Neutrophil (primary cell): ENCODE measurements at regions not wholly inside any gene's neighbourhood (a gene's known extent, or its start where the extent isn't known, plus 50 kb on each side); places are given as distances from the start of the nearest gene placed in this dataset.
"Not testable (repeated sequence)": the region's sequence is repeated elsewhere in the genome, so short reads cannot be mapped to it uniquely, and the experiment has no call there.

ENCODE experiments used
- H3K27ac ChIP-seq: fragments of 200-600 bp; sonication (generic); 2 replicates; pipeline ENCODE4 v1.5.1; 2016; ENCODE audit warnings: mild to moderate bottlenecking, moderate library complexity
- H3K27me3 ChIP-seq: fragments of 200-600 bp; sonication (generic); 2 replicates; pipeline ENCODE4 v1.6.0; 2016; ENCODE audit warnings: mild to moderate bottlenecking
- H3K36me3 ChIP-seq: fragments of 200-600 bp; sonication (generic); 2 replicates; pipeline ENCODE4 v1.5.1; 2017
- H3K4me1 ChIP-seq, 2 experiments: fragments of 200-600 bp in 1 of 2; sonication (generic) in 1 of 2; 1 replicate in 1 of 2; 2 replicates in 1 of 2; pipeline versions ENCODE4 v1.5.1 to v1.6.1; 2013 to 2016; ENCODE audit warnings: low read depth in 1 of 2, low read length in 1 of 2, mild to moderate bottlenecking in 1 of 2, moderate library complexity in 1 of 2; ENCODE audit not compliant: control insufficient read depth in 1 of 2, insufficient read depth in 1 of 2
- H3K4me3 ChIP-seq, 2 experiments: fragments of 200-600 bp in 1 of 2; sonication (generic) in 1 of 2; 1 replicate in 1 of 2; 2 replicates in 1 of 2; pipeline ENCODE4 v1.5.1; 2013 to 2016; ENCODE audit warnings: low read depth in 1 of 2, low read length in 1 of 2, mild to moderate bottlenecking in 1 of 2, moderate library complexity in 1 of 2
- H3K9me3 ChIP-seq: fragments of 200-600 bp; sonication (generic); 2 replicates; pipeline ENCODE4 v1.5.1; 2016
- CTCF ChIP-seq: fragments of 200-600 bp; sonication (generic); IDR thresholded peaks from 2 replicates; pipeline ENCODE4 v1.5.1; 2016; ENCODE audit warnings: antibody characterized with exemption

- Histone ChIP-seq H3K27ac (no peak overlapping the region), H3K4me3 (no peak overlapping the region), H3K9me3 (no peaks in the 10 kb centered on the region), H3K36me3 (no peaks in the 10 kb centered on the region), H3K27me3 (no peaks in the 10 kb centered on the region), H3K4me1 (no peaks in the 10 kb centered on the region)
- TF ChIP-seq CTCF, result no peak
Observed at GRCh38 chr6:63507096-63507495, 65.2 kb upstream of the LOC128125822 start.

GRCh38 chr6:63509652-63510352 lies 62.5 kb upstream of the LOC128125822 start:
- Histone ChIP-seq H3K4me1 (no peaks in the 10 kb centered on the region), H3K27me3 (no peaks in the 10 kb centered on the region), H3K27ac (no peak overlapping the region), H3K36me3 (no peaks in the 10 kb centered on the region), H3K4me3 (no peak overlapping the region), H3K9me3 (no peaks in the 10 kb centered on the region)
- TF ChIP-seq CTCF, result no peak

GRCh38 chr6:63510353-63510686 lies 62.0 kb upstream of the LOC128125822 start:
- Histone ChIP-seq H3K4me1 (no peaks in the 10 kb centered on the region), H3K9me3 (no peaks in the 10 kb centered on the region), H3K27ac (no peak overlapping the region), H3K4me3 (no peak overlapping the region), H3K36me3 (no peaks in the 10 kb centered on the region), H3K27me3 (no peaks in the 10 kb centered on the region)
- no peak for TF ChIP-seq CTCF

- Histone ChIP-seq H3K4me3 (no peak overlapping the region), H3K27ac (no peak overlapping the region)
- no peak for TF ChIP-seq CTCF
Observed at GRCh38 chr6:63510849-63511248, 61.4 kb upstream of the LOC128125822 start.

GRCh38 chr6:63514488-63515173 lies 57.6 kb upstream of the LOC128125822 start:
- no peaks in the 10 kb centered on the region for H3K27me3 ChIP-seq

More at GRCh38 chr6:63510849-63511248, 61.4 kb upstream of the LOC128125822 start:
- no peaks in the 10 kb centered on the region for H3K36me3 ChIP-seq
- H3K4me1 ChIP-seq, result no peaks in the 10 kb centered on the region
- H3K9me3 ChIP-seq, result no peaks in the 10 kb centered on the region
- no peaks in the 10 kb centered on the region for H3K27me3 ChIP-seq

GRCh38 chr6:63515227-63515626 lies 57.1 kb upstream of the LOC128125822 start:
- peaks cover 12 to 19% of the 10 kb centered on the region in 2 experiments for H3K4me1 ChIP-seq
- not testable (repeated sequence) for H3K36me3 ChIP-seq, H3K4me3 ChIP-seq, H3K27me3 ChIP-seq, H3K27ac ChIP-seq, H3K9me3 ChIP-seq

More at GRCh38 chr6:63514488-63515173, 57.6 kb upstream of the LOC128125822 start:
- no peak overlapping the region for H3K4me3 ChIP-seq
- no peaks in the 10 kb centered on the region for H3K9me3 ChIP-seq
- no peak overlapping the region for H3K27ac ChIP-seq
- no peaks in the 10 kb centered on the region for H3K36me3 ChIP-seq
- no peak for TF ChIP-seq CTCF
- peaks cover 12 to 15% of the 10 kb centered on the region in 2 experiments for H3K4me1 ChIP-seq
